ENCODE measurements at regions not wholly inside any gene's neighbourhood (a gene's known extent, or its start where the extent isn't known, plus 50 kb on each side); places are given as distances from the start of the nearest gene placed in this dataset.

DNA sequence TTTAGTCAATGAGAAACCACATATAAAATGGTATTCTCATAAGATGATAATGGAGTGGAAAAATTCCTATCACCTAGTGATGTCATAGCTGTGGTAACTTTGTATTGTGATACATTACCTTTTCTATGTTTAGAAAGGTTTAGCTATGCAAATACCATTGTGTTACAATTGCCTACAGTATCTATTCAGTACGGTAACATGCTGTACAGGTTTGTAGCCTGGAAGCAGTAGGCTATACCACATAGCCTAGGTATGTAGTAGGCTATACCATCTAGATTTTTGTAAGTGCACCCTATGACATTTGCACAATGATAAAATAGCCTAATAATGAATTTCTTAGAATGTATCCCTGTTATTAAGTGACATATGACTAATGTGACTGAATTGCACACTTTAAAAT, 50.5 kb upstream of the CCDC196 start:
- DNase-seq (ENCODE audit: extremely low read depth, low read depth): no peak
- H3K4me3 ChIP-seq (replicated peaks; ENCODE audit: low read depth, low read length): no peak overlapping the region
- TF ChIP-seq CTCF (IDR thresholded peaks at IDR 0.05; ENCODE audit: low read depth, low read length, missing control alignments): no peak

Data from HFF-Myc (cell line).